ENCODE measurements at regions not wholly inside any gene's neighbourhood (a gene's known extent, or its start where the extent isn't known, plus 50 kb on each side); places are given as distances from the start of the nearest gene placed in this dataset.

DNA sequence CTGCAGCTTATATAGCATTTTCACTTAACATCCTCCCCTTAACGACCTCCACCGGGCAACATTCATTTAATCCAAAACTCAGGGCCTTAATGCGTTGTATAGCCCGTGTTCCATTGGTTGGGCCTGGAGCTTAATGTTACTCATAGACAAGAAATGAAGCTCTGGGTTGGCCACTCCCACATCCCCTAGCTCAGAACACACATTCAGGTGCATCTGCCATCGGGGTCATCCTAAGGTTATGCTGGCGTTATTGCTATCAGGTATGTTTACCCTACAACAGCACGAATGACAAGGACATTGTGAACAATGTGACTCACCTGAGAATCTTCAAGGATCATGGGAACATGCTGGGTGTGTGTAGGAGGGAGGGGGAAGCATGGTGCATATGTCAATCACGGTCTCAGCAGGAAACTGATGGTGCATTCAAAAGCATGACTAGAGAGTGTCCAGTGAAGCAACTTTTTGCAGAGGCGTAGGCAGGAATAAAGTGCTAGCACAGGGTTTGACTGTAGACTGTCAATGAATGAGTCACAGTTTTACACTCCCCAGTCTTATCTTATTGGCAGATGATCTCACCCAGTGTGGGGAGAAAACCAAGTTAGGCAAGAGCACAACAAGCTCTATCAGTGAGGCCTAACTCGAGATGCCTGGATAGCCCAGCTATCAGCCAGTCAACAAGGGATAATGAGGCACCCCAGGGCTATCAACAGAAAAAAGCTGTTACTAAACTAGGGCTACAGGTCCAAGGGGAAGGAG is 402.1 kb upstream of the MCTP2 start (continued):
- TF ChIP-seq, protein P1, sequence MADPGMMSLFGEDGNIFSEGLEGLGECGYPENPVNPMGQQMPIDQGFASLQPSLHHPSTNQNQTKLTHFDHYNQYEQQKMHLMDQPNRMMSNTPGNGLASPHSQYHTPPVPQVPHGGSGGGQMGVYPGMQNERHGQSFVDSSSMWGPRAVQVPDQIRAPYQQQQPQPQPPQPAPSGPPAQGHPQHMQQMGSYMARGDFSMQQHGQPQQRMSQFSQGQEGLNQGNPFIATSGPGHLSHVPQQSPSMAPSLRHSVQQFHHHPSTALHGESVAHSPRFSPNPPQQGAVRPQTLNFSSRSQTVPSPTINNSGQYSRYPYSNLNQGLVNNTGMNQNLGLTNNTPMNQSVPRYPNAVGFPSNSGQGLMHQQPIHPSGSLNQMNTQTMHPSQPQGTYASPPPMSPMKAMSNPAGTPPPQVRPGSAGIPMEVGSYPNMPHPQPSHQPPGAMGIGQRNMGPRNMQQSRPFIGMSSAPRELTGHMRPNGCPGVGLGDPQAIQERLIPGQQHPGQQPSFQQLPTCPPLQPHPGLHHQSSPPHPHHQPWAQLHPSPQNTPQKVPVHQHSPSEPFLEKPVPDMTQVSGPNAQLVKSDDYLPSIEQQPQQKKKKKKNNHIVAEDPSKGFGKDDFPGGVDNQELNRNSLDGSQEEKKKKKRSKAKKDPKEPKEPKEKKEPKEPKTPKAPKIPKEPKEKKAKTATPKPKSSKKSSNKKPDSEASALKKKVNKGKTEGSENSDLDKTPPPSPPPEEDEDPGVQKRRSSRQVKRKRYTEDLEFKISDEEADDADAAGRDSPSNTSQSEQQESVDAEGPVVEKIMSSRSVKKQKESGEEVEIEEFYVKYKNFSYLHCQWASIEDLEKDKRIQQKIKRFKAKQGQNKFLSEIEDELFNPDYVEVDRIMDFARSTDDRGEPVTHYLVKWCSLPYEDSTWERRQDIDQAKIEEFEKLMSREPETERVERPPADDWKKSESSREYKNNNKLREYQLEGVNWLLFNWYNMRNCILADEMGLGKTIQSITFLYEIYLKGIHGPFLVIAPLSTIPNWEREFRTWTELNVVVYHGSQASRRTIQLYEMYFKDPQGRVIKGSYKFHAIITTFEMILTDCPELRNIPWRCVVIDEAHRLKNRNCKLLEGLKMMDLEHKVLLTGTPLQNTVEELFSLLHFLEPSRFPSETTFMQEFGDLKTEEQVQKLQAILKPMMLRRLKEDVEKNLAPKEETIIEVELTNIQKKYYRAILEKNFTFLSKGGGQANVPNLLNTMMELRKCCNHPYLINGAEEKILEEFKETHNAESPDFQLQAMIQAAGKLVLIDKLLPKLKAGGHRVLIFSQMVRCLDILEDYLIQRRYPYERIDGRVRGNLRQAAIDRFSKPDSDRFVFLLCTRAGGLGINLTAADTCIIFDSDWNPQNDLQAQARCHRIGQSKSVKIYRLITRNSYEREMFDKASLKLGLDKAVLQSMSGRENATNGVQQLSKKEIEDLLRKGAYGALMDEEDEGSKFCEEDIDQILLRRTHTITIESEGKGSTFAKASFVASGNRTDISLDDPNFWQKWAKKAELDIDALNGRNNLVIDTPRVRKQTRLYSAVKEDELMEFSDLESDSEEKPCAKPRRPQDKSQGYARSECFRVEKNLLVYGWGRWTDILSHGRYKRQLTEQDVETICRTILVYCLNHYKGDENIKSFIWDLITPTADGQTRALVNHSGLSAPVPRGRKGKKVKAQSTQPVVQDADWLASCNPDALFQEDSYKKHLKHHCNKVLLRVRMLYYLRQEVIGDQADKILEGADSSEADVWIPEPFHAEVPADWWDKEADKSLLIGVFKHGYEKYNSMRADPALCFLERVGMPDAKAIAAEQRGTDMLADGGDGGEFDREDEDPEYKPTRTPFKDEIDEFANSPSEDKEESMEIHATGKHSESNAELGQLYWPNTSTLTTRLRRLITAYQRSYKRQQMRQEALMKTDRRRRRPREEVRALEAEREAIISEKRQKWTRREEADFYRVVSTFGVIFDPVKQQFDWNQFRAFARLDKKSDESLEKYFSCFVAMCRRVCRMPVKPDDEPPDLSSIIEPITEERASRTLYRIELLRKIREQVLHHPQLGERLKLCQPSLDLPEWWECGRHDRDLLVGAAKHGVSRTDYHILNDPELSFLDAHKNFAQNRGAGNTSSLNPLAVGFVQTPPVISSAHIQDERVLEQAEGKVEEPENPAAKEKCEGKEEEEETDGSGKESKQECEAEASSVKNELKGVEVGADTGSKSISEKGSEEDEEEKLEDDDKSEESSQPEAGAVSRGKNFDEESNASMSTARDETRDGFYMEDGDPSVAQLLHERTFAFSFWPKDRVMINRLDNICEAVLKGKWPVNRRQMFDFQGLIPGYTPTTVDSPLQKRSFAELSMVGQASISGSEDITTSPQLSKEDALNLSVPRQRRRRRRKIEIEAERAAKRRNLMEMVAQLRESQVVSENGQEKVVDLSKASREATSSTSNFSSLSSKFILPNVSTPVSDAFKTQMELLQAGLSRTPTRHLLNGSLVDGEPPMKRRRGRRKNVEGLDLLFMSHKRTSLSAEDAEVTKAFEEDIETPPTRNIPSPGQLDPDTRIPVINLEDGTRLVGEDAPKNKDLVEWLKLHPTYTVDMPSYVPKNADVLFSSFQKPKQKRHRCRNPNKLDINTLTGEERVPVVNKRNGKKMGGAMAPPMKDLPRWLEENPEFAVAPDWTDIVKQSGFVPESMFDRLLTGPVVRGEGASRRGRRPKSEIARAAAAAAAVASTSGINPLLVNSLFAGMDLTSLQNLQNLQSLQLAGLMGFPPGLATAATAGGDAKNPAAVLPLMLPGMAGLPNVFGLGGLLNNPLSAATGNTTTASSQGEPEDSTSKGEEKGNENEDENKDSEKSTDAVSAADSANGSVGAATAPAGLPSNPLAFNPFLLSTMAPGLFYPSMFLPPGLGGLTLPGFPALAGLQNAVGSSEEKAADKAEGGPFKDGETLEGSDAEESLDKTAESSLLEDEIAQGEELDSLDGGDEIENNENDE (IDR thresholded peaks at IDR 0.05; ENCODE audit: insufficient replicate concordance, low read length), result no peak
- TF ChIP-seq GTF2F1 (IDR thresholded peaks at IDR 0.05; ENCODE audit: borderline replicate concordance, low read depth, low read length), result no peak
- no peak for TF ChIP-seq SP2 (IDR thresholded peaks at IDR 0.05; ENCODE audit: low read length)
- TF ChIP-seq SRF (IDR thresholded peaks at IDR 0.05; ENCODE audit: low read depth, low read length), result no peak
- no peak for TF ChIP-seq GABPA (IDR thresholded peaks at IDR 0.05; ENCODE audit: borderline replicate concordance, insufficient read depth, low read length)
- TF ChIP-seq RAD21 (IDR thresholded peaks at IDR 0.05 in 1 of 2, conservative IDR thresholded peaks at IDR 0.05 in 1 of 2; ENCODE audit: low read depth in 2 of 2, low read length in 2 of 2), result no peak
- TF ChIP-seq BRCA1 (IDR thresholded peaks at IDR 0.05; ENCODE audit: low read depth, low read length), result no peak
- TF ChIP-seq CBX5 (IDR thresholded peaks at IDR 0.05; ENCODE audit: low read depth, low read length), result no peak
- no peak for TF ChIP-seq YY1 (IDR thresholded peaks at IDR 0.05; ENCODE audit: low read depth, low read length)
- no peak for TF ChIP-seq RXRA (IDR thresholded peaks at IDR 0.05; ENCODE audit: insufficient read depth, low read depth, low read length)
- TF ChIP-seq POLR2A (IDR thresholded peaks at IDR 0.05; ENCODE audit: control extremely low read depth in 1 of 2, low read depth in 2 of 2, low read length in 2 of 2), result no peak

All from H1 (cell line).